Ovary (tissue), 3 donors: ENCODE measurements at regions not wholly inside any gene's neighbourhood (a gene's known extent, or its start where the extent isn't known, plus 50 kb on each side); places are given as distances from the start of the nearest gene placed in this dataset.

Experiments used
- CTCF ChIP-seq, 3 donors: fragments of 450-650 bp in 2 of 3; fragments of 200-600 bp in 1 of 3; IDR thresholded peaks; one replicate each; pipeline versions ENCODE4 v1.5.1 to v1.8.0; 2016 to 2022; ENCODE audit warnings: antibody characterized with exemption in 3 of 3, mild to moderate bottlenecking in 1 of 3
- POLR2A ChIP-seq: fragments of 450-650 bp; IDR thresholded peaks from one replicate; pipeline ENCODE4 v1.6.1; 2017; ENCODE audit warnings: antibody characterized with exemption, mild to moderate bottlenecking, moderate library complexity
- donor health status: DM: no; HTN: no; CAD: no.

- TF ChIP-seq POLR2A (no peak), CTCF (IDR thresholded peaks at IDR 0.05) (no peak)
Observed at GRCh38 chr2:34266908-34267697, 668.0 kb upstream of the FAM98A start.
